Gastroesophageal sphincter (tissue), 3 donors: ENCODE measurements at regions not wholly inside any gene's neighbourhood (a gene's known extent, or its start where the extent isn't known, plus 50 kb on each side); places are given as distances from the start of the nearest gene placed in this dataset.

ENCODE experiments used
- EP300 ChIP-seq: sonication (generic); formaldehyde crosslinking; IDR thresholded peaks from one replicate; pipeline ENCODE4 v1.6.1; 2017; ENCODE audit warnings: antibody characterized with exemption, mild to moderate bottlenecking
- POLR2AphosphoS5 ChIP-seq: sonication (generic); formaldehyde crosslinking; IDR thresholded peaks from one replicate; pipeline ENCODE4 v1.6.1; 2017; ENCODE audit warnings: antibody characterized with exemption
- TF ChIP-seq, protein P1 (sequence below), 4 experiments: fragments of 200-600 bp in 2 of 4; fragments of 450-650 bp in 2 of 4; sonication (generic) in 1 of 4; IDR thresholded peaks; one replicate each; pipeline ENCODE4 v1.5.1; 2017 to 2019; ENCODE audit warnings: antibody characterized with exemption in 4 of 4, mild to moderate bottlenecking in 2 of 4, moderate library complexity in 2 of 4

DNA sequence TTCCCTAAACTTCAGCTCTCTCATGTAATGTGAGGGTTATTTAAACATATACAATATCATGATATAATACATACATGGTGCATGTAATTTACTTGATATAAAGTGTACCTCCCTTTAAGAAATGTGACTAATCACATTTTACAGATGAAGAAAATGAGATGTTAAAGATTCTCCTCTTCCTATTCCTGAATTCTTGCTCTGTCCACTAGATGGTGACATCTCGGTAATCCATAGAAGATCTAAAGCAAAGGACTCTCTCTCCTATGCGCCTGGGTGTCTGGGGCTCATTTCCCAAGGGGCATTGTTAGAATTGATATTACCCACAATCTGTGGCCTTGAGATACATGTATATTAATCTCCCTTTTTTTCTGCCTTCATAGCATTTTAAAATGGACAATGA, 804.9 kb downstream of the RAB28 start:
- TF ChIP-seq, protein P1, sequence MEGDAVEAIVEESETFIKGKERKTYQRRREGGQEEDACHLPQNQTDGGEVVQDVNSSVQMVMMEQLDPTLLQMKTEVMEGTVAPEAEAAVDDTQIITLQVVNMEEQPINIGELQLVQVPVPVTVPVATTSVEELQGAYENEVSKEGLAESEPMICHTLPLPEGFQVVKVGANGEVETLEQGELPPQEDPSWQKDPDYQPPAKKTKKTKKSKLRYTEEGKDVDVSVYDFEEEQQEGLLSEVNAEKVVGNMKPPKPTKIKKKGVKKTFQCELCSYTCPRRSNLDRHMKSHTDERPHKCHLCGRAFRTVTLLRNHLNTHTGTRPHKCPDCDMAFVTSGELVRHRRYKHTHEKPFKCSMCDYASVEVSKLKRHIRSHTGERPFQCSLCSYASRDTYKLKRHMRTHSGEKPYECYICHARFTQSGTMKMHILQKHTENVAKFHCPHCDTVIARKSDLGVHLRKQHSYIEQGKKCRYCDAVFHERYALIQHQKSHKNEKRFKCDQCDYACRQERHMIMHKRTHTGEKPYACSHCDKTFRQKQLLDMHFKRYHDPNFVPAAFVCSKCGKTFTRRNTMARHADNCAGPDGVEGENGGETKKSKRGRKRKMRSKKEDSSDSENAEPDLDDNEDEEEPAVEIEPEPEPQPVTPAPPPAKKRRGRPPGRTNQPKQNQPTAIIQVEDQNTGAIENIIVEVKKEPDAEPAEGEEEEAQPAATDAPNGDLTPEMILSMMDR (IDR thresholded peaks at IDR 0.05): no peak
- no peak for TF ChIP-seq EP300
- no peak for TF ChIP-seq POLR2AphosphoS5
